ENCODE measurements at regions not wholly inside any gene's neighbourhood (a gene's known extent, or its start where the extent isn't known, plus 50 kb on each side); places are given as distances from the start of the nearest gene placed in this dataset.

GRCh38 chr6:85396159-85396808 is 53.6 kb upstream of the NT5E start:
- DNase-seq = peak in 2 of 3 experiments; percentile 35 to 81

GRCh38 chr6:85395746-85396145 is 54.1 kb upstream of the NT5E start:
- DNase-seq = peak in 1 of 3 experiments; percentile 69

- peak in 1 of 3 experiments; percentile 25 for DNase-seq
Measured at GRCh38 chr6:85394853-85395538, 54.9 kb upstream of the NT5E start.

GRCh38 chr6:85394199-85394598 is 55.7 kb upstream of the NT5E start:
- DNase-seq = no peak

- DNase-seq = no peak
Measured at GRCh38 chr6:85392379-85392778, 57.5 kb upstream of the NT5E start.

GRCh38 chr6:85390775-85391174 is 59.1 kb upstream of the NT5E start:
- no peak for DNase-seq

- no peak for DNase-seq
Measured at GRCh38 chr6:85390105-85390728, 59.7 kb upstream of the NT5E start.

GRCh38 chr6:85389151-85389797 is 60.6 kb upstream of the NT5E start:
- no peak for DNase-seq

- DNase-seq = no peak
Measured at GRCh38 chr6:85388531-85388930, 61.4 kb upstream of the NT5E start.

- DNase-seq = no peak
Measured at GRCh38 chr6:85385636-85386315, 64.1 kb upstream of the NT5E start.

GRCh38 chr6:85383042-85383441 is 66.8 kb upstream of the NT5E start:
- DNase-seq = no peak

GRCh38 chr6:85382541-85382940 is 67.3 kb upstream of the NT5E start:
- DNase-seq = no peak

- no peak for DNase-seq
Measured at GRCh38 chr6:85372915-85373270, 77.0 kb upstream of the NT5E start.

- DNase-seq = no peak
Measured at GRCh38 chr6:85372188-85372914, 77.5 kb upstream of the NT5E start.

GRCh38 chr6:85368631-85369030 is 81.3 kb upstream of the NT5E start:
- no peak for DNase-seq

GRCh38 chr6:85364344-85364743 is 85.5 kb upstream of the NT5E start:
- DNase-seq = no peak

GRCh38 chr6:85363870-85364269 is 86.0 kb upstream of the NT5E start:
- DNase-seq = no peak

- no peak for DNase-seq
Measured at GRCh38 chr6:85362652-85363310, 87.1 kb upstream of the NT5E start.

- no peak for DNase-seq
Measured at GRCh38 chr6:85361643-85362014, 88.3 kb upstream of the NT5E start.

- DNase-seq = peak in 1 of 3 experiments; percentile 13
Measured at GRCh38 chr6:85360794-85361642, 88.9 kb upstream of the NT5E start.

GRCh38 chr6:85357651-85358050 is 92.2 kb upstream of the NT5E start:
- no peak for DNase-seq
